Skeletal muscle tissue (tissue), 3 donors: ENCODE measurements at regions not wholly inside any gene's neighbourhood (a gene's known extent, or its start where the extent isn't known, plus 50 kb on each side); places are given as distances from the start of the nearest gene placed in this dataset.

Source experiments
- H3K27ac ChIP-seq: one replicate; pipeline ENCODE4 v1.7.0; 2013; ENCODE audit warnings: mild to moderate bottlenecking, low read depth, low read length, inconsistent platforms
- H3K27me3 ChIP-seq, 3 donors: one replicate each; pipeline ENCODE4 v1.7.0; 2013; ENCODE audit warnings: low read length in 3 of 3; ENCODE audit not compliant: control insufficient read depth in 3 of 3, insufficient read depth in 3 of 3
- H3K36me3 ChIP-seq, 3 donors: one replicate each; pipeline ENCODE4 v1.7.0; 2013; ENCODE audit warnings: low read length in 3 of 3; ENCODE audit not compliant: control insufficient read depth in 3 of 3, insufficient read depth in 3 of 3
- H3K4me1 ChIP-seq, 3 donors: one replicate each; pipeline ENCODE4 v1.7.0; 2013; ENCODE audit warnings: low read length in 3 of 3, mild to moderate bottlenecking in 3 of 3; ENCODE audit not compliant: control insufficient read depth in 3 of 3, insufficient read depth in 3 of 3
- H3K4me3 ChIP-seq, 3 donors: one replicate each; pipeline ENCODE4 v1.7.0; 2013; ENCODE audit warnings: low read length in 3 of 3
- H3K9ac ChIP-seq, 3 donors: one replicate each; pipeline ENCODE4 v1.7.0; 2013; ENCODE audit warnings: low read length in 3 of 3, mild to moderate bottlenecking in 3 of 3, moderate library complexity in 2 of 3, low read depth in 1 of 3
- H3K9me3 ChIP-seq, 3 donors: one replicate each; pipeline ENCODE4 v1.7.0; 2013; ENCODE audit warnings: low read length in 3 of 3; ENCODE audit not compliant: control insufficient read depth in 3 of 3
- donor health status: Osteomylitis.

GRCh38 chr2:150174971-150175421 lies 312.5 kb downstream of the RND3 start:
- Histone ChIP-seq H3K9me3 (no peaks in the 10 kb centered on the region), H3K4me1 (no peaks in the 10 kb centered on the region), H3K36me3 (no peaks in the 10 kb centered on the region), H3K4me3 (no peak overlapping the region), H3K27ac (no peak overlapping the region), H3K27me3 (no peaks in the 10 kb centered on the region), H3K9ac (no peak overlapping the region)

- Histone ChIP-seq H3K9ac (no peak overlapping the region), H3K27me3 (no peaks in the 10 kb centered on the region), H3K27ac (no peak overlapping the region), H3K4me1 (no peaks in the 10 kb centered on the region), H3K9me3 (no peaks in the 10 kb centered on the region), H3K36me3 (no peaks in the 10 kb centered on the region), H3K4me3 (no peak overlapping the region)
These were observed 313.2 kb downstream of the RND3 start for GRCh38 chr2:150174056-150174805.

- H3K9me3 ChIP-seq = no peaks in the 10 kb centered on the region
- H3K27me3 ChIP-seq = no peaks in the 10 kb centered on the region
- no peak overlapping the region for H3K9ac ChIP-seq
- peaks cover 0 to 6% (median 3%) of the 10 kb centered on the region in 3 donors for H3K4me1 ChIP-seq
- no peaks in the 10 kb centered on the region for H3K36me3 ChIP-seq
- no peak overlapping the region for H3K27ac ChIP-seq
- no peak overlapping the region for H3K4me3 ChIP-seq
These were observed 316.4 kb downstream of the RND3 start for GRCh38 chr2:150171065-150171548.

GRCh38 chr2:150169237-150169629 lies 318.2 kb downstream of the RND3 start:
- no peak overlapping the region for H3K4me3 ChIP-seq
- H3K27me3 ChIP-seq = no peaks in the 10 kb centered on the region
- no peak overlapping the region for H3K9ac ChIP-seq
- no peaks in the 10 kb centered on the region for H3K36me3 ChIP-seq
- H3K27ac ChIP-seq = no peak overlapping the region
- H3K4me1 ChIP-seq = peaks cover 0 to 6% (median 4%) of the 10 kb centered on the region in 3 donors
- no peaks in the 10 kb centered on the region for H3K9me3 ChIP-seq

- Histone ChIP-seq H3K9ac (no peak overlapping the region), H3K36me3 (no peaks in the 10 kb centered on the region), H3K4me1 (peaks cover 0 to 6% (median 4%) of the 10 kb centered on the region in 3 donors), H3K27me3 (no peaks in the 10 kb centered on the region), H3K27ac (no peak overlapping the region), H3K4me3 (no peak overlapping the region), H3K9me3 (no peaks in the 10 kb centered on the region)
These were observed 318.8 kb downstream of the RND3 start for GRCh38 chr2:150168595-150169236.

- Histone ChIP-seq H3K9ac (no peak overlapping the region), H3K4me3 (no peak overlapping the region), H3K4me1 (peaks cover 0 to 6% (median 4%) of the 10 kb centered on the region in 3 donors), H3K9me3 (no peaks in the 10 kb centered on the region), H3K27ac (no peak overlapping the region), H3K27me3 (no peaks in the 10 kb centered on the region), H3K36me3 (no peaks in the 10 kb centered on the region)
These were observed 319.8 kb downstream of the RND3 start for GRCh38 chr2:150167711-150168110.

GRCh38 chr2:150166313-150167051 lies 321.0 kb downstream of the RND3 start:
- Histone ChIP-seq H3K36me3 (no peaks in the 10 kb centered on the region), H3K9me3 (no peaks in the 10 kb centered on the region), H3K4me3 (no peak overlapping the region), H3K27ac (no peak overlapping the region), H3K27me3 (no peaks in the 10 kb centered on the region), H3K4me1 (peaks cover 0 to 6% (median 4%) of the 10 kb centered on the region in 3 donors), H3K9ac (no peak overlapping the region)

GRCh38 chr2:150165988-150166312 lies 321.5 kb downstream of the RND3 start:
- no peak overlapping the region for H3K27ac ChIP-seq
- no peak overlapping the region for H3K9ac ChIP-seq

GRCh38 chr2:150165442-150165841 lies 322.0 kb downstream of the RND3 start:
- H3K4me3 ChIP-seq = no peak overlapping the region
- no peak overlapping the region for H3K27ac ChIP-seq
- H3K4me1 ChIP-seq = peaks cover 0 to 6% (median 4%) of the 10 kb centered on the region in 3 donors
- no peaks in the 10 kb centered on the region for H3K36me3 ChIP-seq
- no peaks in the 10 kb centered on the region for H3K9me3 ChIP-seq
- H3K27me3 ChIP-seq = no peaks in the 10 kb centered on the region
- no peak overlapping the region for H3K9ac ChIP-seq

More at GRCh38 chr2:150165988-150166312, 321.5 kb downstream of the RND3 start:
- Histone ChIP-seq H3K4me1 (peaks cover 0 to 6% (median 4%) of the 10 kb centered on the region in 3 donors), H3K9me3 (no peaks in the 10 kb centered on the region), H3K27me3 (no peaks in the 10 kb centered on the region), H3K36me3 (no peaks in the 10 kb centered on the region), H3K4me3 (no peak overlapping the region)
